ENCODE measurements at regions not wholly inside any gene's neighbourhood (a gene's known extent, or its start where the extent isn't known, plus 50 kb on each side); places are given as distances from the start of the nearest gene placed in this dataset.

DNA sequence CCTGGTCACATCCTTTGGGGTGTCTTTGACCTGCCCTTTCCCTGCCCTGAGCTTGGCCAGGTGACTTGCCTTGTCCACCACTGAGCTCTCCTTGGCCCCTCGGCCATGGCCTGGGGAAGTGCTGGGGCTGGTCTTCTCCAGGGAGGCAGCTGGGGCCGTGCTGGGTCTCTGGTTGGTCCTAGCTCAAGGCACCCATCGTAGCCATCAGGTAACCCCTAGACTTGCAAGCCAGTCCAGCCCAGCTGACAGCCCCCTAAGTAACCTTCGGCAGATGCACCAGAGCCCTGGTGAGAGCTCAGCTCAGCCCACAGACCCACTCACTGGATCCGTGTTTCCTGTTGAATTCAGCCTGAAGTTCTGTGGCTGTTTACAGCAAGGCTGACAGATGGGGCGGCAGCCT, 176.2 kb upstream of the SHH start:
- no peak for DNase-seq (ENCODE audit: insufficient read length, low spot score)
- TF ChIP-seq SPI1 (IDR thresholded peaks at IDR 0.05; ENCODE audit: low read depth, low read length) (no peak), POU2F2 (IDR thresholded peaks at IDR 0.05; ENCODE audit: low read depth, low read length) (no peak), TAF1 (IDR thresholded peaks at IDR 0.05; ENCODE audit: low read depth, low read length) (no peak), POLR2AphosphoS5 (IDR thresholded peaks at IDR 0.05; ENCODE audit: low read depth, low read length) (no peak), POLR2A (IDR thresholded peaks at IDR 0.05; ENCODE audit: low read depth, low read length) (no peak), PAX5 (IDR thresholded peaks at IDR 0.05; ENCODE audit: insufficient read depth, low read length, severe bottlenecking) (no peak)
- no peak for FAIRE-seq

GRCh38 chr7:155987681-155988235, 175.5 kb upstream of the SHH start:
- TF ChIP-seq SPI1 (IDR thresholded peaks at IDR 0.05; ENCODE audit: low read depth, low read length): no peak
- no peak for TF ChIP-seq POU2F2 (IDR thresholded peaks at IDR 0.05; ENCODE audit: low read depth, low read length)
- no peak for TF ChIP-seq TAF1 (IDR thresholded peaks at IDR 0.05; ENCODE audit: low read depth, low read length)
- TF ChIP-seq PAX5 (IDR thresholded peaks at IDR 0.05; ENCODE audit: insufficient read depth, low read length, severe bottlenecking): no peak
- no peak for TF ChIP-seq POLR2A (IDR thresholded peaks at IDR 0.05; ENCODE audit: low read depth, low read length)
- FAIRE-seq: no peak
- no peak for DNase-seq (ENCODE audit: insufficient read length, low spot score)

- FAIRE-seq: no peak
- DNase-seq (ENCODE audit: insufficient read length, low spot score): no peak
- no peak for TF ChIP-seq POU2F2 (IDR thresholded peaks at IDR 0.05; ENCODE audit: low read depth, low read length)
- no peak for TF ChIP-seq PAX5 (IDR thresholded peaks at IDR 0.05; ENCODE audit: insufficient read depth, low read length, severe bottlenecking)
- TF ChIP-seq POLR2A (IDR thresholded peaks at IDR 0.05; ENCODE audit: low read depth, low read length): no peak
- TF ChIP-seq POLR2AphosphoS5 (IDR thresholded peaks at IDR 0.05; ENCODE audit: low read depth, low read length): no peak
- no peak for TF ChIP-seq TAF1 (IDR thresholded peaks at IDR 0.05; ENCODE audit: low read depth, low read length)
- TF ChIP-seq SPI1 (IDR thresholded peaks at IDR 0.05; ENCODE audit: low read depth, low read length): no peak
These were observed 174.4 kb upstream of the SHH start for GRCh38 chr7:155986497-155987160.

GRCh38 chr7:155985518-155986250, 173.4 kb upstream of the SHH start:
- TF ChIP-seq SPI1 (IDR thresholded peaks at IDR 0.05; ENCODE audit: low read depth, low read length): no peak
- TF ChIP-seq TAF1 (IDR thresholded peaks at IDR 0.05; ENCODE audit: low read depth, low read length): no peak
- no peak for TF ChIP-seq POLR2AphosphoS5 (IDR thresholded peaks at IDR 0.05; ENCODE audit: low read depth, low read length)
- TF ChIP-seq POLR2A (IDR thresholded peaks at IDR 0.05; ENCODE audit: low read depth, low read length): no peak
- TF ChIP-seq POU2F2 (IDR thresholded peaks at IDR 0.05; ENCODE audit: low read depth, low read length): no peak
- TF ChIP-seq PAX5 (IDR thresholded peaks at IDR 0.05; ENCODE audit: insufficient read depth, low read length, severe bottlenecking): no peak
- no peak for DNase-seq (ENCODE audit: insufficient read length, low spot score)
- FAIRE-seq: no peak

- TF ChIP-seq POLR2A (IDR thresholded peaks at IDR 0.05; ENCODE audit: low read depth, low read length) (no peak), POU2F2 (IDR thresholded peaks at IDR 0.05; ENCODE audit: low read depth, low read length) (no peak), TAF1 (IDR thresholded peaks at IDR 0.05; ENCODE audit: low read depth, low read length) (no peak), PAX5 (IDR thresholded peaks at IDR 0.05; ENCODE audit: insufficient read depth, low read length, severe bottlenecking) (no peak), POLR2AphosphoS5 (IDR thresholded peaks at IDR 0.05; ENCODE audit: low read depth, low read length) (no peak)
- FAIRE-seq: no peak
- no peak for DNase-seq (ENCODE audit: insufficient read length, low spot score)
These were observed 172.5 kb upstream of the SHH start for GRCh38 chr7:155984609-155985405.

DNA sequence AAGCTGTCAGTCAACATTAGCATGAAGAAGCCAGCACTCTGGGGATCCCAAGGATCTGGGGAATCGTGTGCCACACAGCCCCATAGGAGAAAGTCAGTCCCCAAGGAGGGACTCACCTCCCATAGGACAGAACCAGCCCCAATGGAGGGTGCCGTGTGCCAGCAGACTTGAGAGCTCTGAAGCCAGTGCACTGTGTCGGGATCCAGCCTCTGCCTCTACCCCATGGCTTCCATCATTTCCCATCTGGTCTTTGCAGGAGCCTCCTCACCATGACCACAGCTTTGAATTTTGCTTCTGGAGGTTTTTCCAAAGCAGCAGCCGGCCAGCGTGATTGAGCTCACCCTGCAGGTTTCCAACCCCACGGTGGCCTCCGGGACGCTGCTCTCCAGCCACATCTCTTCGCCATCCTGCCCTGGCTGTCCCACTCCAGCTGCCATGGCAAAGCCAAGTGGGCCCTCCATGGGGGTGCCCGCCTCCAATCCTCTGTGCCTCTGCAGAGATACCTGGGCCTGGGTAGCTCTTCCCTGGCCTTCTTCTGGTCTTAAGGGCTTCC, 171.8 kb upstream of the SHH start:
- TF ChIP-seq POLR2A (IDR thresholded peaks at IDR 0.05; ENCODE audit: low read depth, low read length) (no peak), TAF1 (IDR thresholded peaks at IDR 0.05; ENCODE audit: low read depth, low read length) (no peak), SPI1 (IDR thresholded peaks at IDR 0.05; ENCODE audit: low read depth, low read length) (no peak), POU2F2 (IDR thresholded peaks at IDR 0.05; ENCODE audit: low read depth, low read length) (no peak), PAX5 (IDR thresholded peaks at IDR 0.05; ENCODE audit: insufficient read depth, low read length, severe bottlenecking) (no peak), POLR2AphosphoS5 (IDR thresholded peaks at IDR 0.05; ENCODE audit: low read depth, low read length) (no peak)
- no peak for FAIRE-seq
- no peak for DNase-seq (ENCODE audit: insufficient read length, low spot score)

GRCh38 chr7:155983176-155983815, 171.0 kb upstream of the SHH start:
- TF ChIP-seq POLR2A (IDR thresholded peaks at IDR 0.05; ENCODE audit: low read depth, low read length): no peak
- TF ChIP-seq POLR2AphosphoS5 (IDR thresholded peaks at IDR 0.05; ENCODE audit: low read depth, low read length): no peak
- no peak for TF ChIP-seq PAX5 (IDR thresholded peaks at IDR 0.05; ENCODE audit: insufficient read depth, low read length, severe bottlenecking)
- TF ChIP-seq TAF1 (IDR thresholded peaks at IDR 0.05; ENCODE audit: low read depth, low read length): no peak
- no peak for TF ChIP-seq POU2F2 (IDR thresholded peaks at IDR 0.05; ENCODE audit: low read depth, low read length)
- TF ChIP-seq SPI1 (IDR thresholded peaks at IDR 0.05; ENCODE audit: low read depth, low read length): no peak
- DNase-seq (ENCODE audit: insufficient read length, low spot score): no peak
- no peak for FAIRE-seq

- no peak for DNase-seq (ENCODE audit: insufficient read length, low spot score)
- no peak for FAIRE-seq
- TF ChIP-seq PAX5 (IDR thresholded peaks at IDR 0.05; ENCODE audit: insufficient read depth, low read length, severe bottlenecking) (no peak), SPI1 (IDR thresholded peaks at IDR 0.05; ENCODE audit: low read depth, low read length) (no peak), POU2F2 (IDR thresholded peaks at IDR 0.05; ENCODE audit: low read depth, low read length) (no peak), POLR2A (IDR thresholded peaks at IDR 0.05; ENCODE audit: low read depth, low read length) (no peak), TAF1 (IDR thresholded peaks at IDR 0.05; ENCODE audit: low read depth, low read length) (no peak), POLR2AphosphoS5 (IDR thresholded peaks at IDR 0.05; ENCODE audit: low read depth, low read length) (no peak)
These were observed 169.4 kb upstream of the SHH start for GRCh38 chr7:155981703-155982102.
